GM18517 (cell line): ENCODE measurements at regions not wholly inside any gene's neighbourhood (a gene's known extent, or its start where the extent isn't known, plus 50 kb on each side); places are given as distances from the start of the nearest gene placed in this dataset.
"Not testable (repeated sequence)": the region's sequence is repeated elsewhere in the genome, so short reads cannot be mapped to it uniquely, and the experiment has no call there.

Experiments
- ATAC-seq: cut with Tn5 transposase; IDR thresholded peaks from one replicate; pipeline ENCODE4 v1.9.1; 2021; ENCODE audit warnings: mild to moderate bottlenecking, moderate library complexity; ENCODE audit not compliant: unreplicated experiment

DNA sequence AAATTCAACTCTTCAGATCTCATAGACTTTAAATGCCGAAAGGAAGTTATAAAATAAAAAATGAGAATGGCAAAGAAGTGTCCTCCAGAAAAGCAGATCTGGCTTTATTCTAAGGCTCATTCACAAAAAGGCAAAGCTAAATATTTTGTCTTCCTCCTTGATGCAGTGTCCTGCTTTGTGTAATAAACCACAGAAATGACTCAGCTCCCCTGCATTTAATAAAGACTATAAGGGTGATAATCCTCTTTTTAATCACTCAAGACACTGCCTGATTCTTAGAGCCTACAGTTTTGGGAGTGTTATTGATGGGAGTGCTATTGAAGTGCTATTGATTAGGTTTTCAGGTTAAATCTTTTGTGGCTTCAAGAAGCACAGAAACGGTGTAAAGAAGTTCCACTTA lies 482.0 kb downstream of the PCDH20 start:
- no peak for ATAC-seq

- no peak for ATAC-seq
Measured at GRCh38 chr13:60931858-60932546, 483.6 kb downstream of the PCDH20 start.

GRCh38 chr13:60925686-60926085 lies 490.0 kb downstream of the PCDH20 start:
- no peak for ATAC-seq

GRCh38 chr13:60924856-60925255 lies 490.8 kb downstream of the PCDH20 start:
- ATAC-seq: no peak

- ATAC-seq: no peak
Measured at GRCh38 chr13:60922576-60923231, 492.9 kb downstream of the PCDH20 start.

GRCh38 chr13:60893801-60894200 lies 496.8 kb downstream of the TDRD3 start:
- no peak for ATAC-seq

DNA sequence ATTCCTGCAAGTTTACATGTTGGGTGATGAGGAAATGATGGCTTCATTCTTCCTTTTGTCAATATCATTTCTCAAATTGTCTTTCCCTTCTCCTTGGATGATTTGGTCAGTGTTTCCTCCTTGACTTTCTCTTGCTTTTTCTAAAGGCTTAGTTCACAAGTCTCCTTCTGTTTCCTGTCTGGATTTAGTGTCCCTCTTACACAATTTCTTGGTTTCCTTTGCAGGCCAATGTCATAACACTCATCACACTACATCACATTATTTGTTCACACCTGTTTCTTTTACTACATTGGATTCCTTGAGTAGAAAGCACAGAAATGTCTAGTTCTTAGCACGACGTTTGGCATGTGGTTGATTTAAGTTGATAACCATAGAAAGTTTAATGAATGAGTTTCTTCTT lies 490.7 kb downstream of the TDRD3 start:
- no peak for ATAC-seq

DNA sequence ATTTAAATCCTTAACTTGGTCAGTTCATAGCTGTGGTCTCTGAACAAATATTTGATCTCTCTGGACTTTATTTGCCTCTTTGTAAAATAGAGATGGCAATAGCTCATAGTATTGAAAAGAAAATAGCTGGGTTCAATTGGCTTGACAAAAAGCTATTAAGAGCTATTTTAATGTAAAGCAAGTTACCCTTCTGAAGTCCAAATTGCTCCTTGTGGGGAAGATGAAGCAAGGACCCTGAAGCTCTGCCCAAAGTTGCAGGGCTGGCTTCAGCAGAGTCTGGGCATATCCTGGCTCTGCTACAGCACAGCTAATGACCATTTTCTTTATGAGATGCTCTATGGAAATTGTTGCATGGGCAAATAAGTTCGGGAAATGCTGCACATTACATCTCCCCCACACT lies 484.5 kb downstream of the TDRD3 start:
- ATAC-seq: no peak

GRCh38 chr13:60873116-60873515 lies 476.1 kb downstream of the TDRD3 start:
- no peak for ATAC-seq

- no peak for ATAC-seq
Measured at GRCh38 chr13:60869941-60870613, 473.1 kb downstream of the TDRD3 start.

- ATAC-seq: no peak
Measured at GRCh38 chr13:60869225-60869624, 472.2 kb downstream of the TDRD3 start.

DNA sequence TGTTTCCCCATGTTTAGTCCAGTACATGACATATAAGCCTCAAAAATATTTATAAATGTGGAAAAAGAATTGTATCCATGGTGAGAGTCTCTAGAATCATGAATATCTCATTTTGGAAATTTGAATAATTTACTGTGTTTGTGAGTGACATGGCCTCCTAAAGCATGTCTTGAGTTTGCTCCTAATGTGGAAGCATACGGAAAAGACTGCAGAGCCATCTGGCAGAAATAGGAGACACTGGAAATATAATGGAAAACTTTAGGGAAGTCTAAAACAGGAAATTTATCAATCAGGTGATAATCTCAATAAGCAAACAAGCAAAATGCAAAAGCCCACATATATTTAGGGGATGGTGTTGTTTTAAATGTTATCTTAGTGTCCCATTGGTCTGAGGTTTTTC lies 465.0 kb downstream of the TDRD3 start:
- ATAC-seq: no peak

- no peak for ATAC-seq
Measured at GRCh38 chr13:60857698-60858097, 460.7 kb downstream of the TDRD3 start.

DNA sequence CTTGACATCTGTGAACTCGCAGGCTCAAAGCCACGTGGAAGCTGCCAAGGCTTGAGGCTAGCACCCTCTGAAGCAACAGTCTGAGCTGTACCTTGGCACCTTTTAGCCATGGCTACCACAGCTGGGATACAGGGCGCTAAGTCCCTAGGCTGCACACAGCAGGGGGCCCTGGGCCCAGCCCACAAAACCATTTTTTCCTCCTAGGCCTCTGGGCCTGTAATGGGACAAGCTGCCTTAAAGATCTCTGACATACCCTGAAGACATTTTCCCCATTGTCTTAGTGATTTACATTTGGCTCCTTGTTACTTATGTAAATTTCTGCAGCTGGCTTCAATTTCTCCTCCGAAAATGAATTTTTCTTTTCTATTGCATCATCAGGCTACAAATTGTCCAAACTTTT lies 455.9 kb downstream of the TDRD3 start:
- no peak for ATAC-seq

- ATAC-seq: no peak
Measured at GRCh38 chr13:60851378-60851777, 454.4 kb downstream of the TDRD3 start.

DNA sequence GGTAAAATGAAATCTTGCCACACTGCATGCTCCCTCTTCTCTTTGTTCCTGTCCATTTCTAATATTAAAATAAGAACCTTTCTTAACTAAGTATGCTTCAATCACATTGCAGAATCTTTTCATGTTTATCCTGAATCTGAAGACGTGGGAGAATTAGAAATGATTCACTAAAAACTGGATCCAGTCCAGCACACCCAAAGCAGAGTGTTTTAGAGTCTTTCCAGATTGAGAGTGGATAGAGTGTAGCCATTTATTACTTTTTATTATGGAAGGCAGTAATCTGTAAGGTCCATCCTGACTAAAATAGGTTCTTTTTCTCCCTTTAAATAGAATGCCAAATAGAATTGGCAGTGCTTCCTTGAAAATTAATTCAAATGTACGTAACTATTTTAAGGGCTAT lies 453.5 kb downstream of the TDRD3 start:
- no peak for ATAC-seq

- ATAC-seq: no peak
Measured at GRCh38 chr13:60838581-60838980, 441.6 kb downstream of the TDRD3 start.

DNA sequence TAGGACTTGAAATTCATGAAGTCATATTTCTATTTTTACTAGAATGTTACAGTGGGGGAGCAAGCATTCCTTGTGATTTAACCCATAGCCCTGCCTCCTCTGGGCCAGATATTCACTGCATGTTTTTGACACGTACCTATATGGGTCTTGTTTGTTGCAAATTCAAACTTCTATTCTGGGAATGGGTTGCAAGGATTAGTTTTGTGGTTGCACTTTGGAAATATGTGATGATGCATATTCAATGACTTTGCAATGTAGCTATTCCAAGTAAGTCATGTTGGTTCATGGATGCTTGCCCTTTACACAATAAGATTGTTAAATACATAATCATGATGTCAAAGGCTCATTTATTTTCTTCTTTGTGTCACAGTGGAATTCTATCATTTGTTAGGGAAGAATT lies 440.8 kb downstream of the TDRD3 start:
- no peak for ATAC-seq

- ATAC-seq: no peak
Measured at GRCh38 chr13:60836821-60837220, 439.8 kb downstream of the TDRD3 start.

- ATAC-seq: no peak
Measured at GRCh38 chr13:60811581-60811980, 414.6 kb downstream of the TDRD3 start.

DNA sequence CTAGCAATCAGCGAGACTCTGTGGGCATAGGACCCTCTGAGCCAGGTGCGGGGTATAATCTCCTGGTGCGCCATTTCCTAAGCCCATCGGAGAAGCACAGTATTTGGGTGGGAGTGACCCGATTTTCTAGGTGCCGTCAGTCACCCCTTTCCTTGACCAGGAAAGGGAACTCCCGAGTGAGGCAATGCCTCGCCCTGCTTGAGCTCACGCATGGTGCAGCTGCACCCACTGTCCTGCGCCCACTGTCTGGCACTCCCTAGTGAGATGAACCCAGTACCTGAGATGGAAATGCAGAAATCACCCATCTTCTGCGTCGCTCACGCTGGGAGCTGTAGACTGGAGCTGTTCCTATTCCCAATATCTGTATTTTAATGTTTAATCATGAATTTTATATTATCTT lies 408.6 kb downstream of the TDRD3 start:
- not testable (repeated sequence) for ATAC-seq

DNA sequence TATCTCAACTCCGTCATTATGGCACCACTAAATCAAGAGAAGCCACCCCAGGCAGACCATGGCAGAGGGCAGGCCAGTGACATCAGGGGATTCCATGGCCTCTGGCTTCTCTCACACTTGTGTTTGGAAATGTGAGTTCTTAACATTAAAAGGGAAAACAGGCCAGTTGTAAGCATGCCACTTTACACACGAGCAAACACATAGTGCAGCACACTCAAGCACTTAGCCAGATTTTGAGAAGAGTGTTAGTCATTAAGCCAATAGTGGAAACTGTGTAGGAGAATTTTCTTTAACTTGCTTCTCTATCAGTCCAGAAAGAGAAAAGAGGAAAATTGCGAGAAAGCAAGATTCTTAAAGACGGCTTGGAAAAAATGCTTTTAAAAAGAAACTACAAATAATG lies 401.5 kb downstream of the TDRD3 start:
- ATAC-seq: no peak
